Neural progenitor cell (in vitro differentiated cells): ENCODE measurements at regions not wholly inside any gene's neighbourhood (a gene's known extent, or its start where the extent isn't known, plus 50 kb on each side); places are given as distances from the start of the nearest gene placed in this dataset.

ENCODE experiments used
- DNase-seq: peaks from one replicate; pipeline ENCODE4 v3.0.0-alpha.2; 2016; ENCODE audit warnings: low spot score
- H2AFZ ChIP-seq: fragments of 200-600 bp; sonication (generic); replicated peaks from 2 replicates; pipeline ENCODE4 v1.6.1; 2016; ENCODE audit warnings: antibody characterized with exemption
- H3F3A ChIP-seq: fragments of 200-600 bp; sonication (generic); 2 replicates; pipeline ENCODE4 v1.6.1; 2016; ENCODE audit warnings: antibody characterized with exemption, low read depth
- H3K27ac ChIP-seq: fragments of 200-600 bp; sonication (generic); 2 replicates; pipeline ENCODE4 v1.5.1; 2016; ENCODE audit warnings: mild to moderate bottlenecking
- H3K27me3 ChIP-seq: fragments of 200-600 bp; sonication (generic); 2 replicates; pipeline ENCODE4 v1.6.1; 2016; ENCODE audit warnings: mild to moderate bottlenecking, moderate library complexity
- H3K36me3 ChIP-seq: fragments of 200-600 bp; sonication (generic); 2 replicates; pipeline ENCODE4 v1.5.1; 2016
- H3K4me1 ChIP-seq: fragments of 200-600 bp; sonication (generic); 2 replicates; pipeline ENCODE4 v1.6.1; 2016; ENCODE audit warnings: mixed run types
- H3K4me2 ChIP-seq: fragments of 200-600 bp; sonication (generic); 2 replicates; pipeline ENCODE4 v1.6.1; 2016
- H3K4me3 ChIP-seq: fragments of 200-600 bp; sonication (generic); 2 replicates; pipeline ENCODE4 v1.5.1; 2016
- H3K79me2 ChIP-seq: fragments of 200-600 bp; sonication (generic); 2 replicates; pipeline ENCODE4 v1.6.1; 2016; ENCODE audit warnings: low read depth
- H3K9ac ChIP-seq: fragments of 200-600 bp; sonication (generic); 2 replicates; pipeline ENCODE4 v1.6.1; 2016
- H3K9me3 ChIP-seq: fragments of 200-600 bp; sonication (generic); 2 replicates; pipeline ENCODE4 v1.5.1; 2016; ENCODE audit warnings: low read depth
- H4K20me1 ChIP-seq: fragments of 200-600 bp; sonication (generic); 2 replicates; pipeline ENCODE4 v1.6.1; 2016; ENCODE audit warnings: low read depth
- H3K27ac Mint-ChIP-seq: 3 replicates; pipeline ENCODE4 v1.8.0; 2021; ENCODE audit warnings: mixed read lengths
- H3K27me3 Mint-ChIP-seq: 2 replicates; pipeline ENCODE4 v1.8.0; 2022; ENCODE audit warnings: low read depth, mild to moderate bottlenecking, inconsistent platforms, moderate library complexity, mixed read lengths; ENCODE audit not compliant: insufficient read depth
- H3K36me3 Mint-ChIP-seq: 3 replicates; pipeline ENCODE4 v1.8.0; 2021; ENCODE audit warnings: mixed read lengths
- H3K4me1 Mint-ChIP-seq: 3 replicates; pipeline ENCODE4 v1.8.0; 2021; ENCODE audit warnings: mixed read lengths
- H3K4me3 Mint-ChIP-seq: 3 replicates; pipeline ENCODE4 v1.8.0; 2021; ENCODE audit warnings: mild to moderate bottlenecking, moderate library complexity, mixed read lengths
- H3K9me3 Mint-ChIP-seq: 3 replicates; pipeline ENCODE4 v1.8.0; 2020; ENCODE audit warnings: mixed read lengths
- EZH2 ChIP-seq: fragments of 200-600 bp; sonication (generic); IDR thresholded peaks from 2 replicates; pipeline ENCODE4 v1.6.1; 2017; ENCODE audit warnings: antibody characterized with exemption, mild to moderate bottlenecking, moderate library complexity
- EZH2phosphoT487 ChIP-seq: fragments of 200-600 bp; sonication (generic); IDR thresholded peaks from 2 replicates; pipeline ENCODE4 v1.6.1; 2017; ENCODE audit warnings: antibody characterized with exemption
- TF ChIP-seq, protein P1 (sequence below): fragments of 200-600 bp; sonication (generic); IDR thresholded peaks from 2 replicates; pipeline ENCODE4 v1.5.1; 2017; ENCODE audit warnings: antibody characterized with exemption, mild to moderate bottlenecking

DNA sequence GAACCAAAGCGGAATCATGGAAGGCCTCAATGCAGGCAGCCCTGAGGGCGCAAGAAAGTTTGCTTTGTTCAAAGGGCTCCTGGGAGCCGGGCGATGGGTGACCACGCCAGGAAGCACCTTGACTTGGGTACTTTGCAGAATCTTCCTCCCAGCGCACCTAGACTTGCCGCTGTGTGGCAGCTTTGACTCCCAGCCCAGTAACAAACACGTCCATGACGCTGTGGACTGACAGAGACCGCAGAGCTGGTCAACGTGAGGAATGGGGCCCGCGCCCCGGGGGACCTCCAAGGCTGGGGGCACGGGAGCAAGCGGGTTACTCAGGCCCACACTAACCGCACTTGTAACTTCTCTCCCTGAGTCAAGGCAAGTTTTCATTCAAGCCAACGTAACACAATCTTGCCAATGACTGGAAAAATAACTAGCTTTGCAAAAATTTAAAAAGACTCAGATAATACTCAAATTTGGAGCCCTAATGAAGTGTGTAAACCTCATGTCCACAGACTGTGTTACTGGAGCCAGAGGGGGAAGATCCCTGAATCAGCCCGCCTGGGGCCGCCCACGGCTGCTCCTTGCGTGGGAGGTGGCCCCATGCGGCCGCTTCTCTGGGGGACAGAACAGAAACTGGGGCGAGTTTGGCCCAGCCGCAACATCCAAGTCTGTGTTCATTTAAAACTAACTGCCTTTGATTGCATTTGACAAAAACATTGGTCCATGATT is 130.8 kb downstream of the DNAJB6 start:
- TF ChIP-seq EZH2 = no peak
- no peak for TF ChIP-seq EZH2phosphoT487
- TF ChIP-seq, protein P1, sequence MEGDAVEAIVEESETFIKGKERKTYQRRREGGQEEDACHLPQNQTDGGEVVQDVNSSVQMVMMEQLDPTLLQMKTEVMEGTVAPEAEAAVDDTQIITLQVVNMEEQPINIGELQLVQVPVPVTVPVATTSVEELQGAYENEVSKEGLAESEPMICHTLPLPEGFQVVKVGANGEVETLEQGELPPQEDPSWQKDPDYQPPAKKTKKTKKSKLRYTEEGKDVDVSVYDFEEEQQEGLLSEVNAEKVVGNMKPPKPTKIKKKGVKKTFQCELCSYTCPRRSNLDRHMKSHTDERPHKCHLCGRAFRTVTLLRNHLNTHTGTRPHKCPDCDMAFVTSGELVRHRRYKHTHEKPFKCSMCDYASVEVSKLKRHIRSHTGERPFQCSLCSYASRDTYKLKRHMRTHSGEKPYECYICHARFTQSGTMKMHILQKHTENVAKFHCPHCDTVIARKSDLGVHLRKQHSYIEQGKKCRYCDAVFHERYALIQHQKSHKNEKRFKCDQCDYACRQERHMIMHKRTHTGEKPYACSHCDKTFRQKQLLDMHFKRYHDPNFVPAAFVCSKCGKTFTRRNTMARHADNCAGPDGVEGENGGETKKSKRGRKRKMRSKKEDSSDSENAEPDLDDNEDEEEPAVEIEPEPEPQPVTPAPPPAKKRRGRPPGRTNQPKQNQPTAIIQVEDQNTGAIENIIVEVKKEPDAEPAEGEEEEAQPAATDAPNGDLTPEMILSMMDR = no peak
- peak overlapping the region; percentile 53 for H3K4me3 Mint-ChIP-seq
- peaks cover 21% of the 10 kb centered on the region for H3F3A ChIP-seq
- H3K36me3 ChIP-seq = no peaks in the 10 kb centered on the region
- H3K79me2 ChIP-seq = no peaks in the 10 kb centered on the region
- H3K27ac Mint-ChIP-seq = no peak overlapping the region
- no peak for DNase-seq
- no peak overlapping the region for H2AFZ ChIP-seq
- no peaks in the 10 kb centered on the region for H3K9me3 ChIP-seq
- H3K27ac ChIP-seq = no peak overlapping the region
- H3K36me3 Mint-ChIP-seq = peaks cover 10% of the 10 kb centered on the region
- peaks cover 17% of the 10 kb centered on the region for H3K27me3 Mint-ChIP-seq
- H4K20me1 ChIP-seq = no peaks in the 10 kb centered on the region
- H3K4me2 ChIP-seq = no peak overlapping the region
- H3K4me3 ChIP-seq = no peak overlapping the region
- peaks cover 55% of the 10 kb centered on the region for H3K4me1 Mint-ChIP-seq
- no peak overlapping the region for H3K9ac ChIP-seq
- H3K4me1 ChIP-seq = peaks cover 22% of the 10 kb centered on the region
- peaks cover 15% of the 10 kb centered on the region for H3K9me3 Mint-ChIP-seq
- peaks cover 20% of the 10 kb centered on the region for H3K27me3 ChIP-seq

GRCh38 chr7:157468221-157469111 is 131.7 kb downstream of the DNAJB6 start:
- peaks cover 21% of the 10 kb centered on the region for H3K27me3 Mint-ChIP-seq
- H3K27me3 ChIP-seq = peaks cover 20% of the 10 kb centered on the region
- no peak overlapping the region for H3K9ac ChIP-seq
- peaks cover 17% of the 10 kb centered on the region for H3K36me3 Mint-ChIP-seq
- DNase-seq = no peak
- no peaks in the 10 kb centered on the region for H3K9me3 ChIP-seq
- H3K4me3 Mint-ChIP-seq = no peak overlapping the region
- H2AFZ ChIP-seq = no peak overlapping the region
- H3K79me2 ChIP-seq = no peaks in the 10 kb centered on the region
- H3K4me1 ChIP-seq = peaks cover 22% of the 10 kb centered on the region
- peaks cover 21% of the 10 kb centered on the region for H3F3A ChIP-seq
- peaks cover 23% of the 10 kb centered on the region for H3K9me3 Mint-ChIP-seq
- H3K36me3 ChIP-seq = no peaks in the 10 kb centered on the region
- no peak overlapping the region for H3K4me3 ChIP-seq
- no peaks in the 10 kb centered on the region for H4K20me1 ChIP-seq
- no peak overlapping the region for H3K27ac Mint-ChIP-seq
- H3K4me2 ChIP-seq = no peak overlapping the region
- H3K27ac ChIP-seq = no peak overlapping the region
- TF ChIP-seq EZH2 (no peak), EZH2phosphoT487 (no peak)
- TF ChIP-seq, protein P1 = no peak
- H3K4me1 Mint-ChIP-seq = peaks cover 49% of the 10 kb centered on the region

- no peak overlapping the region for H3K4me2 ChIP-seq
- no peak overlapping the region for H3K4me3 Mint-ChIP-seq
- H3K4me1 ChIP-seq = peaks cover 17% of the 10 kb centered on the region
- no peaks in the 10 kb centered on the region for H3K36me3 ChIP-seq
- H3K9ac ChIP-seq = no peak overlapping the region
- peaks cover 21% of the 10 kb centered on the region for H3K36me3 Mint-ChIP-seq
- TF ChIP-seq EZH2phosphoT487 = no peak
- TF ChIP-seq, protein P1 = no peak
- TF ChIP-seq EZH2 = no peak
- H3F3A ChIP-seq = peaks cover 15% of the 10 kb centered on the region
- H3K27me3 Mint-ChIP-seq = peaks cover 21% of the 10 kb centered on the region
- no peak for DNase-seq
- peak overlapping the region; percentile 76 for H3K27ac Mint-ChIP-seq
- H3K4me1 Mint-ChIP-seq = peaks cover 43% of the 10 kb centered on the region
- H2AFZ ChIP-seq = no peak overlapping the region
- no peaks in the 10 kb centered on the region for H4K20me1 ChIP-seq
- peaks cover 29% of the 10 kb centered on the region for H3K9me3 Mint-ChIP-seq
- H3K27me3 ChIP-seq = peaks cover 20% of the 10 kb centered on the region
- no peaks in the 10 kb centered on the region for H3K79me2 ChIP-seq
- H3K27ac ChIP-seq = no peak overlapping the region
- H3K9me3 ChIP-seq = no peaks in the 10 kb centered on the region
- no peak overlapping the region for H3K4me3 ChIP-seq
Observed at GRCh38 chr7:157469181-157470016, 132.6 kb downstream of the DNAJB6 start.
